Dedifferentiated amniotic fluid mesenchymal stem cell (primary cell): ENCODE measurements at regions not wholly inside any gene's neighbourhood (a gene's known extent, or its start where the extent isn't known, plus 50 kb on each side); places are given as distances from the start of the nearest gene placed in this dataset.
A peak's percentile ranks its signal among the peaks of the same experiment; 100 is the strongest.
"Not testable (repeated sequence)": the region's sequence is repeated elsewhere in the genome, so short reads cannot be mapped to it uniquely, and the experiment has no call there.

Experiments
- DNase-seq: peaks from one replicate; pipeline ENCODE4 v3.0.0-alpha.2; 2016; ENCODE audit errors: extremely low spot score

DNA sequence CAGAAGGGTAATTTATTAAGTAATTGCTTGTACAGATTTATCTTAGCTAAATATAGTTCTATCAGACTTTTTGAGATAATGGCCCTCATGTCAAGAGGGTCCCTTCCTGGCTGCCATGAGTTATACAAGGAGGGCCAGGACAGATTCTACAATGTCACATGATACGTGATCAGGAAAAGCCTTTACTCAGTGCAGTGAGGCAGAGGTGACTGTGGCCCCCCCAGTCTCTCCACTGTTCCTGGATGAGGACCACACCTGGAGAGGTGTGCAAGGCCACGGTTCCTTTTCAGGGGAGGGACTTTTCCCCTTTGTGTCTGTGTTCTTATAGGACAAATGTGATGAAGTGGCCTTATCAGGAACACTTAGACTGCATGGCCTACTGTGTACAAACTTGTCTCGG is 54.3 kb upstream of the LRCH1 start:
- no peak for DNase-seq

DNA sequence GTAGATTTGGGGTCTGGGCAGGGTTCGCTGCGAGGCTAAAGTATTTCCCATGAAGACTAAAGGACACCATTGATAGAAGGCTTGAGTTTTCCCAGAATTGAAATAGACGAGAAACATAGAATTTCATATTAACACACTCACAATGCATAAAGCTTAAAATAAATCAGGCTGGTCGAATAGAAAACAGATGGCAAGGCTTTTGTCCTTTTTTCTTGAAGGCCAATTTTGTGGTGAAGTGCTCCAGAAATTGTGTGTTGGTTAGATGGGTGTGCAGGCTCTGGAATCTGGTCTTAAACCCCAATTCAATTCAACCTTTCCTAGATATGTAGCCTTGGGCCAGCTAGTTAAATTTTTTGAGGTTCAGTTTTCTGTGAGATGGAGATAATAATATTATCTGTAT is 56.9 kb upstream of the LRCH1 start:
- no peak for DNase-seq

DNA sequence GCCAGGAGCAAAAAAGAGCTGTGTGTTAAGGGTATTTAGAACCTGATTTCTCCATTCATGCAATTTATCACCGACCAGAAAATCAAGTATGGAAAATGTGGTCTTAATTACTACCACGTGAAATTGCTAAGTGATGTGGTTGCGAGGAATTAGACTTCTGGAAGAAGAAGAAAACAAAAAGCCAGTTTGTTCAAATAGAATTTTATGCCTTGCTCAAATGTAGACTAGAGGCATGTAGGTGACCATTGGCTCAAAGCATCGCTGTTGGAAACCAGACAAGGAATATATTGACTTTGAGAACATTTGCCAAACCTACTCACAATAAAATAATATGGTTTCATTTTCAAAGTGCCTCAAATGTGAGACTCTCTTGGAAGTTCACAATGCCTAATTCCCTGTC is 57.3 kb upstream of the LRCH1 start:
- DNase-seq: no peak

DNA sequence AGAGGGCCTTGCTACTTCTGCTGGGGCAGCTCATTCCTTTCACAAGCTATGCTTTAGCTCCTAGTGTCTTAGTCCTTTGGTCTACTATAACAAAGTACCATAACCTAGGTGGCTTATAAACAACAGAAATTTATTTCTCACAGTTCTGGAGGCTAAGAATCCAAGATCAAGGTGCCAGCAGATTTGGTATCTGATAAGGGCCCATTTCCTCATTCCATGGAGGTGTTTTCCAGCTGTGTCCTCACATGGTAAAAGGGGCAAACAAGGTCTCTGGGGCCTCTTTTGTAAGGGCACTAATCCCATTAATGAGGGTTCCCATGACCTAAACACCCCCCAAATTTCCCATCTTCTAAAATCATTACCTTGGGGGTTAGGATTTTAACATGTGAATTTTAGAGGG is 57.9 kb upstream of the LRCH1 start:
- no peak for DNase-seq

GRCh38 chr13:46492946-46493345 is 60.0 kb upstream of the LRCH1 start:
- peak; percentile 69 for DNase-seq

DNA sequence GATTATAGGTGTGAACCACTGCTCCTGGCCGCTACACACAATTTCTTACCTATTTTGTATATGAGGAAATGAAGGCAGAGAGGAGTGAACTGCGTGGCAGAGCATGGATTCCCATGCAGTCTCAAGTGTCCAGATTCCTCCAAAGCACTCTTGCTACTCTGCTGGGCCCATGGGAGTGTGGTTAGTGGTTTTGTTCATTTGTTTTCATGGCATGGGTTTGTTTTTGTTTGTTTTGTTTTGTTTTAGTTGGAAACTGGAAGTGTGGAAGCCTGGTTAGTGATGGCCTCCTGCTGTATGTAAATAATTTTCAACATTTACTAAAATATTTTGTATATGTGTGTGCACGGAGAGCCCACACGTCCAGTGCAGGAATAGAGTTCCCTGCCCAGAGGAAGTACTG is 61.3 kb upstream of the LRCH1 start:
- DNase-seq: no peak

- not testable (repeated sequence) for DNase-seq
Observed at GRCh38 chr13:46490713-46491112, 62.3 kb upstream of the LRCH1 start.

DNA sequence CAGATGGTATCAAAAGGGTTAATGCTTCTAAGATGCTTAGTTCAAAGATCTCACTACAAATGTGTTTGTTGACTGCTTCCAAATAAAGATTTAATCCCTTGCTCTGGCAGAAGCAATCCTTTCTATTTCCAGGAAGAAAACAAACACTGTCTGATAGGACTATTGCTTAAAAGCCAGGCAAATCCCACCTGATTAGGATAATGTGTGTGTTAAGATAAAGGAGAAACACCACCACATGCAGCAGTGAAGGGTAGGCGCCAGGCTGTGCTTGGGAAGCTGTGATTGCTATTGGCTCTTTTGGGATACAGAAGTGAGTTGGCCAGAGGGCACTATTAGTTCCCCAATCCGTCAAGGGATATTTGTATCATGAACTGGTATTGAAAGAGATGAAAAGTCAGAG is 62.8 kb upstream of the LRCH1 start:
- DNase-seq: no peak

- peak; percentile 92 for DNase-seq
Observed at GRCh38 chr13:46489586-46490023, 63.4 kb upstream of the LRCH1 start.

DNA sequence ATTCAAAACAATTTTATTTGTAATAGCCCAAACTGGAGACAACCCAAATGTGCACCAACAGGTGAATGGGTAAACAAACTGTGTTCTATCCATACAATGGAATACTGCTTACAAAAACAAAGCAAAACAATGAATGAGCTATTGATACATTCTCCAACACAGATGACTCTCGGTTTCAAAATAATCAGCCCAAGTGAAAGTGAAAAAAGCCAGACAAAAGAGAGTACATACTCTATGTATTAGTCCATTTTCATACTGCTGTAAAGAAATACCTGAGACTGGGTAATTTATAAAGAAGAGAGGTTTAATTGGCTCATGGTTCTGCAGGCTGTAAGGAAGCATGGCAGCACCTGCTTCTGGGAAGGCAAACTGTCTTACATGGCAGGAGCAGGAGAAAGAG is 65.2 kb upstream of the LRCH1 start:
- DNase-seq: no peak

DNA sequence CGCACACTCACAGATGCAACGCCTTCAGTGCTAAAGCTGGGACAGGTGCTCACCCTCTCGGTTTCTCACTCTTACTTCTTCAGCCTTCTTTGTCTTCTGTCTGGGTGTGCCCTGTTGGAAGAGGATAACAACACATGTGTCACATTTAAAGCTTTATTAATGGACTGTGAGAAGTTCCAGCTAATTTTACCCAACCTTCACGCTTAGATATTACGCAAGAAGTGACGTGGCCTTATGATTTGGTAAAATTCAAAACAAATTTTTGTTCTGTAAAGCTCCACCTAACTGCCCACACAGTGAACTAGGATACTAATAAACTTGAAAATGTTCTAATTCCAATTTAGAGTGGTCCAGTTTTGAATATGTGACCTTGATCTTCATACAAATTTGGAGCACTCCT is 66.7 kb upstream of the LRCH1 start:
- DNase-seq: no peak

- no peak for DNase-seq
Observed at GRCh38 chr13:46484561-46484960, 68.4 kb upstream of the LRCH1 start.

DNA sequence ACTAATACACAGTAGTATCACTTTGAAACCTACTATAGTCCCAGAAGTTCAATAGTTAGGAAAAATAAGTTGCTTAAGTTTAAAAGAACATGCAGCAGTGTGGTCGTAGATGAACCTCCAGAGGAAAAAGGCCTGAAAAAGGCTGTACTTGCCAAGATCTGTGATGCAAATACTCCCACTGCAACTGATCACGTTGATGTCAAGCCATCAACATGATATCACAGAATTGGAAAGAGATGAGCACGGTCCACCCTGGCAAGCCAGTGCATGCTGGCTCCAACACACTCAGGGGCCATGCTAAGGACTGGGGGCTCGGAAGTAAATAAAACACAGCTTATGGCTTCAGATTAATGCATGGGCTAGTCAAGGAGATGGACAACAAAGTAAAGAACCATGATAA is 71.8 kb upstream of the LRCH1 start:
- DNase-seq: no peak

DNA sequence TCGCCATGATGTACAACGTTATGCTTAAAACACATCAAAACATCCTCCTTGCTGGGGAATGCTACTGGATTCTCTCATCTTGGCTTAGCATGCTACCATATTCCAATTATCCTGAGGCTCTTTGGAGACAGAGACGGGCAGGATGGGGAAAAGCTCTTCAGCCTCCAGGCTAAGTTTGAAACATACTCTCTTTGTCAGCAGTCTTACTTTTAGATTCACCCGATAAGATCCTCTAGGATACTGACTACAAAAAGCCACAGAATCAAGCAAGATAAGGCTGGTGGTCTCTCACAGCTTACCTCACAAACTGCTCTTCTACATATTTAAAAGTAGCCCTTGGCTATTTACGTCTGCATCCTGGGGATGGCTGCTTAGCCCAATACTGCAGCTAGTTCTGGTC is 72.8 kb upstream of the LRCH1 start:
- DNase-seq: no peak

GRCh38 chr13:46479691-46480090 is 73.3 kb upstream of the LRCH1 start:
- no peak for DNase-seq

DNA sequence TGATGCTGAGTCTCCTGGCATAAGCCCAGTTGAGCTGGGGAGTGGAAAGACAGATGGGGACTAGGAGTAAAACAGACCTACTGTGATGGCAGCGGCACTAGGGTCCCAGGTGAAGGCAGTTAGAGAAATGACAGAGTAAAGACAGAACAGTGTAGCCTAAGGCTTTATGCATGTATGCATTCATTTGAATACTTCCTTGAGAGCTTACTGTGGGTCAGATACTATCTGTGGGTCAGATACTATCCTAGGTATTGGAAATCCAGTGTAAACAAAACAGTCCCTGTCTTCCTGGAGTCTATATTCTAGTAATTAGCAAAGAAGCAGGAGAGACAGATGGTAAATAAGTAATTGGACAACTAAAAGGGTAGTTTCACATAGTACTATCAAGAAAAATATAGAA is 73.7 kb upstream of the LRCH1 start:
- no peak for DNase-seq

- no peak for DNase-seq
Observed at GRCh38 chr13:46478651-46479050, 74.3 kb upstream of the LRCH1 start.

DNA sequence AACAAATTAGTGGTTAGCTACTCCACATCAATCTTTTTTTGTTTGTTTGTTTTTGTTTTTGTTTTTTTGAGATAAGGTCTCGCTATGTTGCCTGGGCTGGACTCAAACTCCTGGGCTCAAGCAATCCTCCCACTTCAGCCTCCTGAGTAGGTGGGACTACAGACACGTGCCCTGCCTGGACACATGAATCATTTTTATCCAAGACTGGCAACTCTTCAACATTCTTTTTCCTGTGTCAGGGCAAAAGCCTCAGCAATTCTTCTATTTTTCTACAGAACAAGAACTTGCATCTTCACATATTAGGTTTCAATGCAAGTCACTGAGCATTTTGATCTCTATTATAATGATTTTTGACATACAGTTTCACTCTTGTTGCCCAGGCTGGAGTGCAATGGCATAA is 76.8 kb upstream of the LRCH1 start:
- no peak for DNase-seq

- DNase-seq: peak; percentile 22
Observed at GRCh38 chr13:46475541-46475991, 77.4 kb upstream of the LRCH1 start.

DNA sequence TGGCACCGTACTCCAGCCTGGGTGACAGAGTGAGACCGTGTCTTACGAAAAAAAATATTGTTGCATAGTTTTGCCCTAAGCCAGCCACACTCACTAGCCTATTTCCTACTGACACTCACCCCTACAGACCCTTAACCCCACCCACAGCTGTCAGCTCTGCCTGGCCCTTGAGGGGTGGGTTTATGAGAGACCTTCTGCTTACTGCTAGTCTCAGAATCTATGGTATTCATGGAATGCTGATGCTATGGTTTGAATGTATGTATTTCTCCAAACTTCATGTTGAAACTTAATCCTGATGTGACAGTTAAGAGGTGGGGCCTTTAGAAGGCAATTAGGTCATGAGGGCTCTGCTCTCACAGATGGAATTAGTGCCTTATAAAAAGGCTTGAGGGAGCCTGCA is 79.2 kb upstream of the LRCH1 start:
- DNase-seq: no peak

GRCh38 chr13:46472384-46472783 is 80.6 kb upstream of the LRCH1 start:
- no peak for DNase-seq

DNA sequence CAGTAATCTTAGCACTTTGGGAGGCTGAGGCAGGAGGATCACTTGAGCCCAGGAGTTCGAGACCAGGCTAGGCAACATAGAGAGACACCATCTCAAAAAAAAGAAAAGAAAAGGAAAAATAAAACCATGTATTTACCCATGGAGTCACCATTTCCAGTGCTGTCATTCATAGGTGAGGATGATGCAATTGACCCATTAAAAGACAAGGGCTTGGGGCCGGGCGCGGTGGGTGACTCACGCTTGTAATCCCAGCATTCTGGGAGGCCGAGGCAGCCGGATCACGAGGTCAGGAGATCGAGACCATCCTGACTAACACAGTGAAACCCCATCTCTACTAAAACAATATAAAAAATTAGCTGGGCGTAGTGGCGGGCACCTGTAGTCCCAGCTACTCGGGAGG is 82.6 kb upstream of the RUBCNL start:
- DNase-seq: not testable (repeated sequence)

- peak; percentile 74 for DNase-seq
Observed at GRCh38 chr13:46468570-46469463, 81.8 kb upstream of the RUBCNL start.

- DNase-seq: not testable (repeated sequence)
Observed at GRCh38 chr13:46467694-46468093, 80.6 kb upstream of the RUBCNL start.
